ENCODE measurements at regions not wholly inside any gene's neighbourhood (a gene's known extent, or its start where the extent isn't known, plus 50 kb on each side); places are given as distances from the start of the nearest gene placed in this dataset.
"Not testable (repeated sequence)": the region's sequence is repeated elsewhere in the genome, so short reads cannot be mapped to it uniquely, and the experiment has no call there.

DNA sequence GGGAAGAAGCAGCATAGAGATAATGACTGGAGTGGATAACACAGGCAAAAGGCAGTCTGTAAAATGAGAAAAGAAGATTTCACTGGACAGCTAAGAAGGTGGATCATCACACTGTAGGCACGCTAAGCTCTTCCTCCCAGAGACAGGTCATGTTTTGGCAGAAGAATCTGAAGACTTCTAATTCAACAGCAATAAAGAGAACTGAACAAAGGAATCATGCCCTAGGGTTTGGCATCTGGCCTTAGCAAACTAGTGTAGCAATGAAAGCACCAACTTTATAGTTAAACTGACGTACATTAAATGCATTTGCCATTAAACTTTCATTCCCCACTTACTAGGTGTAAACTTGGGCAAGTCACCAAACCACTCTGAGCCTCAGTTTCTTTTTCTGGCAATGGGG is 84.4 kb upstream of the SEM1 start:
- Mint-ChIP-seq H3K36me3 (no peaks in the 10 kb centered on the region), H3K27me3 (peaks cover 13 to 18% of the 10 kb centered on the region in 2 donors), H3K4me3 (no peak overlapping the region), H3K4me1 (no peaks in the 10 kb centered on the region), H3K9me3 (no peaks in the 10 kb centered on the region), H3K27ac (no peak overlapping the region)
- ATAC-seq (replicated peaks in 1 of 4) (no peak), DNase-seq (no peak)
- ChIA-PET POLR2A (no interaction called here), CTCF (no interaction called here)
- Histone ChIP-seq H3K4me1 (ENCODE audit: control insufficient read depth in 1 of 2, extremely low read depth in 1 of 2, insufficient read depth in 2 of 2, low read length in 2 of 2) (no peaks in the 10 kb centered on the region), H3K4me3 (ENCODE audit: control insufficient read depth in 1 of 2, extremely low read depth in 1 of 2, low read length in 1 of 2) (no peak overlapping the region), H3K9me3 (no peaks in the 10 kb centered on the region), H3K36me3 (ENCODE audit: control insufficient read depth in 2 of 2, extremely low read depth in 1 of 2, insufficient read depth in 1 of 2, low read length in 1 of 2) (no peaks in the 10 kb centered on the region), H3K27ac (ENCODE audit: low read length) (no peak overlapping the region), H3K27me3 (replicated peaks in 1 of 2; ENCODE audit: control insufficient read depth in 2 of 2, extremely low read depth in 1 of 2, insufficient read depth in 2 of 2, low read length in 1 of 2) (no peaks in the 10 kb centered on the region)
- 100% methylated on average over 1 of the region's 2 CpGs for WGBS (ENCODE audit: insufficient coverage)

DNA sequence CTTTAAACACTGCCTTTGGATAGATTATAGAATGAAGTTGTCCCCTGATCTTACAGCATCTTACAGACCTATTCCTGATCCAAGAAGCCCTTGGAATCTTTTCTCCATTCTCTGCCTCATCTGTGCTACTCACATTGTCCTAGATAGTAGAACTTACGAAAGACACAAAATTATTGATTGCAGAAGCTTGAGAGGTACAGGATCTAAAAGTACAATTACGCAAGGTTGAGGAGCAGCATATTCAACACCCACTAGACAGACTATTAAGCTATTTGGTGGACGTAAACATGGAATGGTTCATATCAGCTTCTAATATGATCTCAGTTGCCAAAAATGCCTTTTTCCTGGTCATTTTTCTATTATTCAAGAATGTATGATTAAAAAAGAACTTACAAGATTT is 90.5 kb upstream of the SEM1 start:
- H3K4me3 ChIP-seq (ENCODE audit: control insufficient read depth in 1 of 2, extremely low read depth in 1 of 2, low read length in 1 of 2), result no peak overlapping the region
- H3K36me3 Mint-ChIP-seq, result no peaks in the 10 kb centered on the region
- H3K4me3 Mint-ChIP-seq, result no peak overlapping the region
- CTCF ChIA-PET, result no interaction called here
- H3K36me3 ChIP-seq (ENCODE audit: control insufficient read depth in 2 of 2, extremely low read depth in 1 of 2, insufficient read depth in 1 of 2, low read length in 1 of 2), result no peaks in the 10 kb centered on the region
- H3K9me3 ChIP-seq, result no peaks in the 10 kb centered on the region
- DNase-seq (no peak), ATAC-seq (replicated peaks in 1 of 4) (no peak)
- no CpG with 5 or more reads among the region's 3 CpGs for whole genome bisulfite sequencing (ENCODE audit: insufficient coverage)
- no peak overlapping the region for H3K27ac ChIP-seq (ENCODE audit: low read length)
- peaks cover 9 to 49% of the 10 kb centered on the region in 2 donors for H3K27me3 Mint-ChIP-seq
- H3K9me3 Mint-ChIP-seq, result no peaks in the 10 kb centered on the region
- no peaks in the 10 kb centered on the region for H3K4me1 Mint-ChIP-seq
- POLR2A ChIA-PET, result no interaction called here
- no peaks in the 10 kb centered on the region for H3K4me1 ChIP-seq (ENCODE audit: control insufficient read depth in 1 of 2, extremely low read depth in 1 of 2, insufficient read depth in 2 of 2, low read length in 2 of 2)
- H3K27ac Mint-ChIP-seq, result no peak overlapping the region
- H3K27me3 ChIP-seq (replicated peaks in 1 of 2; ENCODE audit: control insufficient read depth in 2 of 2, extremely low read depth in 1 of 2, insufficient read depth in 2 of 2, low read length in 1 of 2), result no peaks in the 10 kb centered on the region

DNA sequence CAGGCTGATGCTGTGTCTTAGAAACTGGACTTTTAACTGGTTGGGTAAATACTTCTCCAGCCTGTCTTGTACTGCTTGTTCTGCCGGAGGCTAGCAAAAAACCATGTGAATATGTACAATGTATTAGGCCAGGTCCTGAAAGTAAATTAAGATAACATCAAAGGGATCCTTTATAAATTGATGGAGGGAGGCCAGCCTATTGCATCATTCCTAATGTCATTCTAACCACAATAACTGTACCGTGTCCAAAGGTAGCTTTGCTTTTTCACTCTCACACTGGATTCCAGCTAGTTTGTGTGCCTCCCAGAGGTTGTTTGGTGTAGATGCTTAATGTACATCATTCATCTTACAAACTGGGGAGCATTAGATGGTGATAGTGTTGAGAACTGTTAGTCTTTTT is 91.2 kb upstream of the SEM1 start:
- ChIA-PET POLR2A (no interaction called here), CTCF (no interaction called here)
- H3K9me3 Mint-ChIP-seq, result no peaks in the 10 kb centered on the region
- Histone ChIP-seq H3K4me3 (ENCODE audit: control insufficient read depth in 1 of 2, extremely low read depth in 1 of 2, low read length in 1 of 2) (no peak overlapping the region), H3K27ac (ENCODE audit: low read length) (no peak overlapping the region), H3K9me3 (no peaks in the 10 kb centered on the region), H3K36me3 (ENCODE audit: control insufficient read depth in 2 of 2, extremely low read depth in 1 of 2, insufficient read depth in 1 of 2, low read length in 1 of 2) (no peaks in the 10 kb centered on the region), H3K27me3 (replicated peaks in 1 of 2; ENCODE audit: control insufficient read depth in 2 of 2, extremely low read depth in 1 of 2, insufficient read depth in 2 of 2, low read length in 1 of 2) (no peaks in the 10 kb centered on the region), H3K4me1 (ENCODE audit: control insufficient read depth in 1 of 2, extremely low read depth in 1 of 2, insufficient read depth in 2 of 2, low read length in 2 of 2) (no peaks in the 10 kb centered on the region)
- no peaks in the 10 kb centered on the region for H3K36me3 Mint-ChIP-seq
- H3K4me1 Mint-ChIP-seq, result no peaks in the 10 kb centered on the region
- DNase-seq (no peak), ATAC-seq (replicated peaks in 1 of 4) (no peak)
- no CpG with 5 or more reads among the region's 2 CpGs for WGBS (ENCODE audit: insufficient coverage)
- no peak overlapping the region for H3K27ac Mint-ChIP-seq
- no peak overlapping the region for H3K4me3 Mint-ChIP-seq
- peaks cover 10 to 49% of the 10 kb centered on the region in 2 donors for H3K27me3 Mint-ChIP-seq

DNA sequence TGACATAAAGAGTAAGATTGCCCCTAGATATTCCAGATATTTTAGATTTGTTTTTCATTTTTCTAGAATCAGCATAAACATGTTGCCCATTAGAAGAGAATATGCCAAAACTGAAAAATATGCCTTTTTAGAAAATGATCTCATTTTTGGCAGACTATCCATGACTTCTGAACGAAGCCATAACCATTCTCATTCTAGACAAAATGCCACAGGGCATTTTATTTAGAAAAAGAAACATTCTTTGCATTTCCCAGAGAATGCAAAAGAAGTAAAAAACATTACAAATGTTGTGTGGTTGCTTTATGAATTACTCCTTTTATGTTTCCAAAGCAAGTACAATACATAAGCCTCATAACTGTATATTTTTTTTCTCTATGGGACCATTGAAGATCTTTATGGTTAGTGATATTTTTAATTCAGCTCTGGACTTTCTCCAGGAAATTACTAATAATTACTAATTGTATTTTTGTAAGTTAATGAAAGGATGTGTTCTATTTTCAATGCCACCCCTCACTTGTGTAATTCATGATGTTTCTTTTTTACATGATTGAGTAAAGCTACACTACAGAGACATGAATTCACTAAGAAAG is 109.6 kb upstream of the SEM1 start:
- POLR2A ChIA-PET, result no interaction called here
- H3K4me1 Mint-ChIP-seq, result peaks cover 0 to 1% (median 0%) of the 10 kb centered on the region in 3 donors
- CTCF ChIA-PET, result no interaction called here

DNA sequence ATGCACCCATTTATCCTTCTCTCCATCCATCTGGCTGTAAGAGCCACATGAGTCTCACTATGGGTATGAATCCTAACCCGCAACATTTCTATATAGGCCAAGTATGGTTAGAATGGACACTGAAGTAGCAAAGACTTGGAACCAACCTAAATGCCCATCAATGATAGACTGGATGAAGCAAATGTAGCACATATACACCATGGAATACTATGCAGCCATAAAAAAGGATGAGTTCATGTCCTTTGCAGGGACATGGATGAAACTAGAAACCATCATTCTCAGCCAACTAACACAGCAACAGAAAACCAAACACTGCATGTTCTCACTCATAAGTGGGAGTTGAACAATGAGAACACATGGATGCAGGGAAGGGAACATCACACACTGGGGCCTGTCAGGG is 111.5 kb upstream of the SEM1 start:
- H3K9me3 Mint-ChIP-seq; H3K27ac ChIP-seq (ENCODE audit: low read length); DNase-seq; H3K4me1 Mint-ChIP-seq; H3K27ac Mint-ChIP-seq; H3K36me3 ChIP-seq (ENCODE audit: control insufficient read depth in 2 of 2, extremely low read depth in 1 of 2, insufficient read depth in 1 of 2, low read length in 1 of 2); H3K4me3 ChIP-seq (ENCODE audit: control insufficient read depth in 1 of 2, extremely low read depth in 1 of 2, low read length in 1 of 2); H3K27me3 ChIP-seq (replicated peaks in 1 of 2; ENCODE audit: control insufficient read depth in 2 of 2, extremely low read depth in 1 of 2, insufficient read depth in 2 of 2, low read length in 1 of 2); CTCF ChIA-PET; POLR2A ChIA-PET; H3K4me3 Mint-ChIP-seq; H3K9me3 ChIP-seq; ATAC-seq (replicated peaks in 1 of 4); H3K36me3 Mint-ChIP-seq; H3K4me1 ChIP-seq (ENCODE audit: control insufficient read depth in 1 of 2, extremely low read depth in 1 of 2, insufficient read depth in 2 of 2, low read length in 2 of 2): not testable (repeated sequence)
- peaks cover 15 to 31% of the 10 kb centered on the region in 2 donors for H3K27me3 Mint-ChIP-seq
- no CpG with 5 or more reads among the region's 1 CpG for WGBS (ENCODE audit: insufficient coverage)

More for the DNA sequence above, 109.6 kb upstream of the SEM1 start:
- Mint-ChIP-seq H3K27me3 (peaks cover 14 to 25% of the 10 kb centered on the region in 2 donors), H3K4me3 (no peak overlapping the region), H3K27ac (no peak overlapping the region), H3K36me3 (no peaks in the 10 kb centered on the region), H3K9me3 (peaks cover 2 to 4% (median 2%) of the 10 kb centered on the region in 3 donors)
- DNase-seq, result no peak
- Histone ChIP-seq H3K27me3 (replicated peaks in 1 of 2; ENCODE audit: control insufficient read depth in 2 of 2, extremely low read depth in 1 of 2, insufficient read depth in 2 of 2, low read length in 1 of 2) (peaks cover 0 to 3% of the 10 kb centered on the region in 2 experiments), H3K4me1 (ENCODE audit: control insufficient read depth in 1 of 2, extremely low read depth in 1 of 2, insufficient read depth in 2 of 2, low read length in 2 of 2) (no peaks in the 10 kb centered on the region), H3K4me3 (ENCODE audit: control insufficient read depth in 1 of 2, extremely low read depth in 1 of 2, low read length in 1 of 2) (no peak overlapping the region), H3K27ac (ENCODE audit: low read length) (no peak overlapping the region), H3K9me3 (no peaks in the 10 kb centered on the region), H3K36me3 (ENCODE audit: control insufficient read depth in 2 of 2, extremely low read depth in 1 of 2, insufficient read depth in 1 of 2, low read length in 1 of 2) (no peaks in the 10 kb centered on the region)
- WGBS (ENCODE audit: insufficient coverage), result no CpG with 5 or more reads among the region's 1 CpG
- no peak for ATAC-seq (replicated peaks in 1 of 4)

DNA sequence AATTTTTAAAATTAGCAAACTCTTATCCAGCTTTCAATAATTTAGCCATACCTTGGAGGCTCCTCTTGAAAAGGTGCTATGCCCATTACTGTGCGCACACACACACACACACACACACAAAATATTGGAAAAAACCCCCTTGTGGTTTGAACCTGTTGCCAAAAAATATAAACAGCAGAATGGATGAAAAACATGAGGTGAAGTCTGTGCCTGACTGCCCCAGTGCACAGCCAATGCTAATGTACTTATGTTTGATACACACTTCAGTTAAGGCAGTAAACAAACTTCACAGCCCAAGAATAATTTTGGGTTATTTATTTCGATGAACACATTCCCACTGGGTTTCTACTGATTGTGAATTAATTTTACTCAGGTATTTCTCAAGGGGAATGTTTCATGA is 113.2 kb upstream of the SEM1 start:
- Histone ChIP-seq H3K36me3 (ENCODE audit: control insufficient read depth in 2 of 2, extremely low read depth in 1 of 2, insufficient read depth in 1 of 2, low read length in 1 of 2) (no peaks in the 10 kb centered on the region), H3K9me3 (no peaks in the 10 kb centered on the region), H3K27me3 (replicated peaks in 1 of 2; ENCODE audit: control insufficient read depth in 2 of 2, extremely low read depth in 1 of 2, insufficient read depth in 2 of 2, low read length in 1 of 2) (no peaks in the 10 kb centered on the region), H3K4me1 (ENCODE audit: control insufficient read depth in 1 of 2, extremely low read depth in 1 of 2, insufficient read depth in 2 of 2, low read length in 2 of 2) (no peaks in the 10 kb centered on the region), H3K4me3 (ENCODE audit: control insufficient read depth in 1 of 2, extremely low read depth in 1 of 2, low read length in 1 of 2) (no peak overlapping the region), H3K27ac (ENCODE audit: low read length) (no peak overlapping the region)
- POLR2A ChIA-PET, result no interaction called here
- CTCF ChIA-PET, result no interaction called here
- Mint-ChIP-seq H3K4me3 (no peak overlapping the region), H3K27me3 (peaks cover 18 to 31% of the 10 kb centered on the region in 2 donors), H3K36me3 (no peaks in the 10 kb centered on the region), H3K9me3 (peaks cover 0 to 4% (median 0%) of the 10 kb centered on the region in 3 donors), H3K4me1 (no peaks in the 10 kb centered on the region), H3K27ac (no peak overlapping the region)
- DNase-seq (no peak), ATAC-seq (replicated peaks in 1 of 4) (no peak)
- no CpG with 5 or more reads among the region's 2 CpGs for WGBS (ENCODE audit: insufficient coverage)

DNA sequence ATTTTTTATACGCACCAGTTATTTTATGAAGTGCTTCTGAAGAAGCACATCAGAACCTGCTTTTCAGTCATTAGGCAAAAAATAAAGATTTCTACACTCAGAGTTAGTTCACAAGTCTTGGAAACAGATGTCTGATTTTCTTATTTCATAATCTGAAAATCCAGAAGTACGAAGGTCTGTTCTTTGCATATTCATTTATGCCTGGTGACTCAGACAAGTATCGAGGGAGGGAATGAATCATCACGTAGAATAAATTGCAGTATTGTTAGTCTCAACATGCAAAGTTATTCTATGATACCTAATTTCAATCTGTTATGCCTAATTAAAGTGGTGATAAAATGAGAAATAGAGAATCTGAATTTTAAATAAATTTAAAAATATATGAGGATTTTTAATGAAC is 113.6 kb upstream of the SEM1 start:
- Histone ChIP-seq H3K4me3 (ENCODE audit: control insufficient read depth in 1 of 2, extremely low read depth in 1 of 2, low read length in 1 of 2) (no peak overlapping the region), H3K4me1 (ENCODE audit: control insufficient read depth in 1 of 2, extremely low read depth in 1 of 2, insufficient read depth in 2 of 2, low read length in 2 of 2) (no peaks in the 10 kb centered on the region), H3K9me3 (no peaks in the 10 kb centered on the region), H3K27ac (ENCODE audit: low read length) (no peak overlapping the region), H3K27me3 (replicated peaks in 1 of 2; ENCODE audit: control insufficient read depth in 2 of 2, extremely low read depth in 1 of 2, insufficient read depth in 2 of 2, low read length in 1 of 2) (no peaks in the 10 kb centered on the region), H3K36me3 (ENCODE audit: control insufficient read depth in 2 of 2, extremely low read depth in 1 of 2, insufficient read depth in 1 of 2, low read length in 1 of 2) (no peaks in the 10 kb centered on the region)
- no peaks in the 10 kb centered on the region for H3K4me1 Mint-ChIP-seq
- H3K9me3 Mint-ChIP-seq, result peaks cover 0 to 4% (median 0%) of the 10 kb centered on the region in 3 donors
- no peak overlapping the region for H3K27ac Mint-ChIP-seq
- ChIA-PET CTCF (no interaction called here), POLR2A (no interaction called here)
- no peaks in the 10 kb centered on the region for H3K36me3 Mint-ChIP-seq
- peaks cover 22 to 31% of the 10 kb centered on the region in 2 donors for H3K27me3 Mint-ChIP-seq
- ATAC-seq (replicated peaks in 1 of 4) (no peak), DNase-seq (no peak)
- no peak overlapping the region for H3K4me3 Mint-ChIP-seq
- no CpG with 5 or more reads among the region's 4 CpGs for WGBS (ENCODE audit: insufficient coverage)

All from T-cell (primary cell).